HG03280 (cell line): ENCODE measurements at regions not wholly inside any gene's neighbourhood (a gene's known extent, or its start where the extent isn't known, plus 50 kb on each side); places are given as distances from the start of the nearest gene placed in this dataset.

ENCODE experiments used
- ATAC-seq: cut with Tn5 transposase; IDR thresholded peaks from one replicate; pipeline ENCODE4 v1.9.1; 2021; ENCODE audit warnings: mild to moderate bottlenecking, moderate library complexity; ENCODE audit not compliant: unreplicated experiment

DNA sequence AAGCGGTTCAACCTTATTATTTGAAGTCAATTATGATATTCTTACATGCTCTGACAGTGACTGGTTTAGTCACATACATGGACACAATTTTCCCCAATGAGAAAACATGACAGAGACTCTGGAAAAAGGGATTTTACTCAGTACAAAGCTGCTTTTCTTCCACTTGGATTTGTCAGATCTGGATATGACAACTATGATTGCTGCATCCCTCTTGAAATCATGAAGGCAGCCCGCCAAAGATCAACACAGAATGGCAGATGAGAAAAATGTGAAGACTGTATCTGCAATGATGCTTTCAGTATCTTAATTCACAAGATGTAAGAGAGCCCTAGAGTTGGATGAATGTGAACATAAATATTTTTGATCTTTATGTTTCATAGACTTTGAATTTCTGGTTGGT is 439.6 kb downstream of the CDH8 start:
- ATAC-seq: no peak

DNA sequence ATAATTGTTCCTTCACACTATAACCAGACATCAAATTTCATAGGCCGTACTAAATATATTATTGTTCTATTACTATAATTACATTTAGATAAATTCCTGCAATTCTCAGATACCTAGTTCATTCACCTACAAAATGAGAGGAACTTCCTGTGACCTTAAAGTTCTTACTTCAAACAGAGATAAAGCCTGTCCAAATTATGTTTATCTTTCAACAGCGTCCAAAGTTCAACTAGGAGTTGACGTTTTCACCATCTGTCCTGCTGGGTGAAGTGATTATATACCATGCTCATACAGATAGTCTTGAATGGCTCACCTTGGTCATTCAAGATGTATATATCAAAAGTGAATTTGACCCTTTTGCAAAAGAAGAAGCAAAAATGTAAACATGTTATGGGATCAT is 440.6 kb downstream of the CDH8 start:
- ATAC-seq: no peak

DNA sequence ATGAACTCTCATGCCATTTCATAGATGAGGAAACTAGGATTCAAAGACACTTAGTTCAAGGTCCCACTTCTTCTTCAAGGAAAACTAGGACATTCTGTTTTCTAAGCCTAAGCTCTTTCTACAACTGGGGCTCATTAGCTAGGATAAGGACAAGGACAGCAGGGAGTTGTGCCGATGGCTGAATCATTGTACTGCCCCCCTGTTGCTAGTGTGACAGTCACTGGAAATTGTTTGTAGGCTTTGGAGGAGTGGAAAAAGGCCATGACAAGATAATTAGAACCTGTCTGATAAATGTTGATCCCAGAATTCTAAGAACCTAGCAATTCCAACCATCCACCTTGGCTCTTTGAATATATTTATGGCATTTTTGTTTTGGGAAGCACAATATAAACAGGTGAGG is 445.7 kb downstream of the CDH8 start:
- ATAC-seq: no peak

DNA sequence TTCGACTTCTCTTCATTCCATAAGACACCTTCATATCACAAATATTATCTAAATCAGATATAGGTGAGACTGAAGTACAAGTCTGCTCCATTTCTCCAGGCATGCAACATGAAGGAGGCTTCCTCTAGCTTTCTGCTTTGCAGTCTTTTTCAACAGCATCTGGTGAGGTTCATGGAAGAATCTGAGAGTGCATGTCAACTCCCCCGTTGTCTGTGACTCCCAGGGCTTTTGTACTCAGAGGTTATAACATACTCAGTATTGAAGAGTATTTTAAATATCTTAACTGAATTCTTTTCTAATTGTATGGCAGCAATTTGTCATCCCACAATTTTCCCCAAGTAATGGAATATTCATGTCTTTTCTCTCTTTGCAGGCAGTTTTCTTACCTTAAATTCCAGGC is 448.7 kb downstream of the CDH8 start:
- no peak for ATAC-seq

DNA sequence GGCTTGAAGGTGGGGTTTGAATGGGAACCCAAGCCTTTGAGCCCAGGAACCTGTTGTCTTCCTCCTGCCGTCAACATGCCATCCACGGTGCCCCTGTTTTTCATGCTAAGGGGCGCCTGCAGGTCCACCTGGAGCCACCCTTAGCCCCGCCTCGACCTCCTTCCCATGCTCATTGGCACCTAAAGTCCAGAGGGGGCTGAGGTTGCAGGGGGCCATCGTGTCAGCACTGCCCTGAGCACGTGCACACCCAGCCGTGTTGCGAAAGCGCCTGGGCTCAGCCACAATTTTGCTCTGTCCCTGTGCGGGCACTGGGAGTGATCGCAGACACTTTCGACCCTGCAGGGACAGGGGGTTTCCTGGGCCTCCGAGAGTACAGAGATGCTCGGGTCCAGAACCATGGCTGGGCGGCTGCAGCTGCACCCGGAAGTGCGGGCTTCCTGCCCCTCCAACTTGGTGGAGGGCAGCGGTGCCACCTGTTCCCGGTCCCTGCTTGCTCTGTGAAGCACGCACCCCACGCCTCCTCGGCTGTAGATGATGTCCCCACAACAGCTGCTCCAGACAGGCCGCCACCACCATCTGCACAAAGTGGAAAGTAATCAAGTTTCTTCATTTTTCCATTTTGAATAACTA is 454.7 kb downstream of the CDH8 start:
- no peak for ATAC-seq

DNA sequence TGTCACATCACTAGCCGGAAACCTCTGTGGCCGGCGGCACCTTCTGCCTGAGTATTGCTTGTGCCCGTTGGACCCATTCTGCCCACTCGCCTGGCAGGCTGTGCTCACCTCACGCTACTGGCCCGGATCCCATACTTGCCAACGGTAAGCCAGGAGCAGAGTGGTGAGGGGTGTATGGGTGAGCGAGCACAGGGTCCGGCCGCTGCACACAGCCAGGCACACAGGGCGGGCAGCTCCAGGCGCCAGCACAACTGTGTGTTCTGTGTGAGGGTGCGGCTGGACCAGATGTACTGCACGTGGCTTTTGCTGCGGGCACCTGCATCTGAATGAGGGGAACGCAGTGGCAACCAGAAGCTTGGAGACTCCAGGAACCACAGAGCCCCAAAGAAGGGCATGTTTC is 455.7 kb downstream of the CDH8 start:
- ATAC-seq: no peak

DNA sequence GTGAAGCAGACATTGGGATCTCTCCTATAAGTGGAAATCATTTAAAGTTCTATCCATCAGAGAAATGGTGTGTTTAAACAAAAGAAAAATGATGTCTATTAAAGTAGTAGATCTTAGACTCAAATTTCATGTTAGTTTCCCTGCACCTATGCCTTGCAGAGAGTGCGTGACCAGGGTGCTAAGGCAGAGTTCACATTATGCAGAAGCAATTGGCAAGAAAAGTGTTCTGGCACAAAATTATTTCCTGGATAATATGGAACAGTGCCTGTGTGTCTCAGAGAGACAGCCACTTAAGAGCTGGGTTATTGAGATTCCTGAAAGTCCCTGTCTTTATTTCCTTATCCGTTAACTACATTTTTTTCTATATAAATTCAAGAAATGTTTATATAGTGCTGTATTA is 457.0 kb downstream of the CDH8 start:
- no peak for ATAC-seq

DNA sequence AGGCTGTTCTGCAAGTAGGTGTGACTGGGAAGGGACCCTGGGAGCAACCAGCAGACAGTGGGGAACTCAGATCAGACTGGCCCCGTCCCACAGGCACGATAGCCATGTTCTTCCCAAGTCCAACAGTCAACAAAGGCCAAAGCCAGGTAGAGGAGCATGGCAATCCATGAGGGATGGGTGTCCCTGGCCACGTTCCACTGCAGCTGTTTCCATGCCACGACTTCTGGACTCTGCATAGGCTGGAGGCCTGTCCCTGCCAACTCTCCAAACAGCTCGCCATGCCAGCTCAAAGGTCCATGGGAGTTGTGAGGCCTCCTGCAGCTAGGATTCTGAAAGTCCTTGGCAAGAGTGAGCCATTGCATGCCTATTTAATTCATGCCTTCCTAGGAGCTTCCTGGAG is 459.8 kb downstream of the CDH8 start:
- no peak for ATAC-seq

DNA sequence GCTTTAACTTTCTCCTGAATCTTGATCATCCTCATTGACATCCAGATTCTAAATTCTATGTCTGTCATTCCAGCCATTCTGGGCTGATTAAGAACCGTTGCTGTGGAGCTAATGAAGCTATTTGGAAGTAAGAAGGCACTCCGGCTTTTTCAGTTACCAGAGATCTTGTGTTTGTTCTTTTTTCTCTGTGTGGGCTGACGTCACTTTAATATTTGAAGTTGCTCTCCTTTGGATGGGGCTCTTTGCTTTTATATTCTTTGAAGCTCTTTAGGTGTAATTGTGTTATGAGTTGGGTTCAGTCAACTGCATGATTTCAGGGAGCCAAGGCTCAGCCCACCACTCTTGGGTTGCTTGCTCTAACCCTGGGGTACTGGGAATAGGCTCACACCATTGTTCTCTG is 460.6 kb downstream of the CDH8 start:
- ATAC-seq: no peak

DNA sequence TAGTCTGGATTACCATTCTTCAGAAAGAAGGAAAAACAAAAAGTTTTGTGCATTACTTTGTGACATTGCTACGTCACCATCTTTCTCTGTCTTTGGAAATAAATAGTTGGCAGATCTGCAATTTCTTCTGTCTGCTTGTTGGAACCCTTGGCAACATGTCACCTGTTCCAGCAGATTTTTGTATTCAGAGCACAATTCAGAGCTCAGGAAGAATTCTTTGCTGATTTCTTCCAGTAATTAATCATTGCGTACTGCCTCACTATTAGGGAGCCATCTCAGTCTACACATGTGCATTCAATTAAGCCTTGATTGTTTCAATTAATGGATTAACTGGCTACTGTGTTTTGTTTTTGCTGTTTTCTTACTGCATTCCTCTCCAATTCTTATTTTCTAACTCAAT is 467.2 kb downstream of the CDH8 start:
- no peak for ATAC-seq

DNA sequence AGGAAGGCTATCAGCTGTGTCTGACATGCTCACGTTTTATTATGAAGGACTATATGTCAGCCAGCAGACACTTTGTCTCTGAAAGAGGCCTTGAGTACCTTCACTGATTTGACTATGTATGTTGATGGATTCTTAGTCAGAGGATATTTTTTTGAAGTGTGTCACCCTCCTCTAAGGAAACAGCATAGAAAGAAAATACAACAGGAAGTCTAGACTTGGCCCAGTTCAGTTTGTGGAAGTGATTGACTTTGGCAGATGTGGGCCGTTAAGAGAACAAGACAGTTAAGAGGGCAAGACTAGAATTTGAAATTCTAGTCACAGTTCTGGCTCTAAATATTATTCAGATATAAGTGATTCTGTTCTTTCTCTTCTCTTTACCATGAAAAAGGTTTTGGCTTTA is 471.5 kb downstream of the CDH8 start:
- ATAC-seq: no peak

DNA sequence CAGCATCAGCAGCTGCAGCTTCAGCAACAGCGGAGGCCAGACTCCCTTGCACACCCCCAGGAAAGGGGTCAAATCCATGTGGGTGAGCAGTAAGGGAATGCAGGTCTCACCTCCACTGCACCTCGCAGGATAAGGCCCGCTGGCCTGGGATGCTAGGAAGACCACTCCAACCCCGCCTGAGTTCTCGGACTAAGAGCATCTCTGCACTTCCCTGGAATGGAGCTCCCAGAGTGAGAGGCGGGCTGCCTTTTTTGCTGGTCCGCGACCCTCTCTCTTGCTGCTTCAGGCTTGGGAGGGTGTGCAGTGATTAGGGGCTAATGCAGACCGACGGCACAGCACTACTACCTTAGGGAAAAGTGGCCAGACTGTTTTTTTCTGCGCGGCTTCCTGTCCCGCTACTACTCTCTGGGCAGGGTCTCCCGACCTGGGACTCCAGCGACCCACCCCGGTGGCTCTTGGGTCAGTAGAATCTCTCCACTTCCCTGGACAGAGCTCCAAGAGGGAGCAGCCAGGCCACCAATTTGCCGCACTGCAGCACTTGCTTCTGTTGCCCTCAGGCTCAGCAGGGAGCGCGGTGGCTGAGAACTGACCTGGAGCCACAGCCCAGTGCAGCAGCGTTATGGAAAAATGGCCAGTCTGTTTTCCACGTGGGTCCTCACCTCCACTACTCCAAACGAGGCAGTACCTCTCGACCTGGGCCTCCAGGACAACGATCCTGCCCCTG is 480.4 kb downstream of the CDH8 start:
- no peak for ATAC-seq

DNA sequence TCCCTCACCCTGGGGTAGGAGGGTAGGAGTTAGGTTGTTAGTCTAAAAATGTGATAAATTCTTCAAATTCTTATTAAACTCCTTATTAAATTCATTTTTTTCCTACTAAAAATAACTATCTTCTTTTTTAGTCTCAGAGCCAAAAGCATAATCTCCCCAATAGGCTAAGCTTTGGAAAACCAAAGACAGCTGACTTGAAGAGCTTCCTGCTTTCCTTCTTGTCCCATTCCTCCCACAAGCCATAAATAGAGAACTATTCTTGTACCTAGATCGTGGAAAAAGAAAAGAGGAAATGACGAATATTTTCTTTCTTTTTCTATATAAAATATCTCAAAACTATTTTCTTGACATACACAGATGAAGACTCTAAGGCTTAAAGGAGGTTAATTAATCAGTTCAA is 486.9 kb downstream of the CDH8 start:
- no peak for ATAC-seq

DNA sequence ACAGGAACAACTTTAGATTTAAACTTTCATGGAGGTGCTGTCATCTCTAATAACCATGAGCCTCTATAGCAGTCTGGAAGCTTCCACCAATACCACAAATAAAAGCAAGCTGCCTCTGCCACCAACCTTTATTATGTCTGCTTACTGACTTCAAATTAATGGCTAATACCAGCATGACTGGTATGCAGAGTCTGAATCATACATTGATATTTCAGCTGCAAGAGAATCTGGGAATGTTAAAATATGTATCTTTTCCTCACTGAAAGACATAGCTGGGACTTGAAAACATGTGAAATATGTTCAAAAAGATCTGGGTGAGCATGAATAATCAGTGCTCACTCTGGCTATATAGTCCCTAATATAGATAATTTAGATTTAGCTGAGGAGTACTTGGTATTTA is 488.6 kb downstream of the CDH8 start:
- no peak for ATAC-seq

DNA sequence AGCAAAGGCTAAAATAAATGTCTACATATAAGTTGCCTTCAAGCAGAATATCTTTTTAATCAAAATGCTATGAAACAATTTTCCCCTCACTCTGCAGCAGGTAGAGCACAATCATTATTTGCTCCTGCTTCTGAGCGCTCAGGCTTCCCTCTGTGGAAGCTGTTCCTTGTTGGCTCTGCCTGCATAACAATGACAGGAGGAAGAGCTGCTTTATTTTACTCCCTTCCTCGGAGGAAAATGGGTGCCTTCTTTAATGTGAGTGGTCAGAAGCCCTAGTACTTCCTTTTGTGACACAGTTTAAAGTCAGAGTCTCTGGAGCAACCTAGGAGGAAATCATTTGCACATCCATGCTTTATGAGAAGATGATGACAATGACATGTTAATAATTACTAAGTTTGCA is 492.1 kb downstream of the CDH8 start:
- ATAC-seq: no peak

DNA sequence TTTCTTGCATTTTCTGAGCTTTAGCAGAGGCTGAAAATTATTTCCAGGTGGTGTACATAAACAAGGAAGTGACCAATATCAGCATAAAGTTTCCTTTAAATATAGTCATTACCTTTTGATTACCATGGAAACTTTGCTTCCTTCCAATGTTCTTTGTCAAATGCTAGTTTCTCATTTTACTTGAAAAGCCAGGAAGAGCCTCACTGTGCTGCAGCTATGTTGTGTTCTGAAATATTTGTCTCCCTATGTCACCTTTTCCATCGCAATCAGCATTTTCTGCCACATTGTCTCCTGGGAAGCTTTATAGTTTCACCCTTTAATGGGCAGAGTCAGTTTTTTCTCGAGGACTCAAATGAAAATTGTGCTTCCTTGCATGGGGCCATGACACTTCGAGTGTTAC is 496.0 kb downstream of the CDH8 start:
- no peak for ATAC-seq

DNA sequence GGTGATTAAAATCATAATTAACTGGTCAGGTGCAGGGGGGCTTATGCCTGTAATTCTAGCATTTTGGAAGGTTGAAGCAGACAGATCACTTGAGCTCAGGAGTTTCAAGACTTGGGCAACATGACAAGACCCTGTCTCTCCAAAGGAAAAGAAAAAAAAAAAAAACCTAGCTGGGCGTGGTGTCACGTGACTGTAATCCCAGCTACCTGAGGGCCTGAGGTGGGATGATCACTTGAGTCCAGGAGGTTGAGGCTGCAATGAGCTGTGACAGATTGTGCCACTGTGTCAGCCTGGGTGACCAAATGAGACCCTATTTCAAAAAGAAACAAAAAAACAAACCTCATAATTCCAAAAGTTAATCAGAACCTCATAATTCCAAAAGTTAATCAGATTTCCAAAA is 505.5 kb downstream of the CDH8 start:
- no peak for ATAC-seq

DNA sequence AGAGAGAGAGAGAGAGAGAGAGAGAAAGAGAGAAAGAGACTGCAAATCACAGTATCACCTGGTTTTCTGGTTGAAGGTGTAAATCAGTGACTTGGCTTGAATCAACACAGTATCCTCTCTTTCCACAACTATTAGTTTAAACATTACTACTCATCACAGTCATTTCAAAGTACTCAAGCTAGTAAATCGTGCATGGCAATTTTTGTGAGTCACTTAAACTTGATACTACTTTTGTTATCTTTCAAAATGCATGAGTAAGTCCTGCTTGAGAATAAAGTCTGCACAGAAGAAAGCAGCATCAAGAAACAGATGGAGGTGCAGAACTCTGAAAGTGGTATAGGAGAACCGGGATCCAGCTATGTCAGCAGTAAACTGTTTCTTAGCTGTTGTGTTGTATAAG is 535.4 kb downstream of the CDH8 start:
- ATAC-seq: no peak

DNA sequence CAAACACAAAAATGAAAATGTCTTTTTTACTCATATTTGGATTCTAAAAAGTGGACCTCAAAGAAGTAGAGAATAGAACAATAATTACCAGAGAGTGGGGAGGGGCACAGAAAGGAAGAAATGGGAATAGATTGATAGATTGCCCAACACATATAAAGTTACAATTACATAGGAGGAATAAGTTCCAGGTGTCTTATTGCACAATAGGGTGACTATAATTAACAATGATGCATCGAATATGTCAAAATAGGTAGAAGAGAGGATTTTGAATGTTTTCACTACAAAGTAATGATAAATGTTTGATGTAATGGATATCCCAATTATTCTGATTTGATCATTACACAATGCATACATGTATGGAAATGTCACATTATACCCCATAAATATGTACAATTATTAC is 556.0 kb downstream of the CDH8 start:
- no peak for ATAC-seq

DNA sequence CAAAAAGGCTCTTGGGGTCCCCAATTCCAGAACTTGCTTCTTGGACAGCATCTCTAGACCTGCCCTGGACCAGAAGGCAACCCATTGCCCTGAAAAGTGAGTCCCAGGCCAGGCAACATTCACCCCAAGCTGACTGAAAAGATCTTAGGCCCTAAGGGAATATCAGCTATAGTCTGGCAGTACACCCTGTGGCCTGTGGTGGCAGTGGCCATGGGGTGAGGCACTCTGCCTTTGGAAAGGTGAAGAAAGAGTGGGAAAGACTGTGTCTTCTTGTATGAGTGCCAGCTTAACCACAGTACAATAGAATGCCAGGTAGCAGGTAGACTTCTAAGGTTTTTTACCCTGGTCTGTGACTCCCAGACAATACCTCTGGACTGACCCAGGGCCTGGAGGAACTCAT is 564.5 kb downstream of the CDH8 start:
- no peak for ATAC-seq

DNA sequence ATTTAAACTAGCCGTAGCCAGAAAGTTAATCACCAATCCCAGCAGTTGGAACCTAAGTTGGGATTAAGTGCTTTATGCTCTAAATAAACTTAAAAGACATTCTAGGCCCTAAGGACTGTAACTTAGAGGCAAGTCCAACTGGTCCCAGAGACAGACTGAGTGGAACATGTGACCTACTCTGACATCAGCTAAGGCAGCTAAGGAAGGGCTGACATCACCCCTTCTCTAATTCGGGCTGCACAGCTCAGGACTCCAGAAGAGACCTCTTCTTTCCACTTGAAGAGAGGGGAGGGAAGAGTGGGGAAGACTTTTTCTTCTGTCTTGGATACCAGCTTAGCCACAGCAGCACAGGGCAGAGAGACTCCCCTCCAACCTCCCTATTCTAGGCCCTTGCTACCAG is 565.2 kb downstream of the CDH8 start:
- no peak for ATAC-seq

DNA sequence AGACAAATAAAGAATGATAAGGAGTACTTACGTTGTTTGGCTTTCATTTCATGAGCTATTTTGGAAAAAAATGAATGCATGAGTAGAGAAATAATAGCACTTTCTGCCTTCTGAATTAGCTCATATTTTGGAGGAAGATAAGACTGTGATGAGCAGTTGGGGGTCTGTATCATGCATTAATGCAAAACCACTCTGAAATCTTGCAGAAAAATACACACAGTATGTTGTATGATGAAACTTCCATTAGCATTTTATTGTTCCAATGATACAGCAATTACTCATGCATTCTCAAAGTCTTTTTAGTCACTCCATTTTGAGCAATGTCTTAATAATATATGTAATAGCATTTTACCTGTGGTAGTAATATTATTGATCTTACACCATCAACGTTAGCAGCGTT is 571.0 kb downstream of the CDH8 start:
- no peak for ATAC-seq

DNA sequence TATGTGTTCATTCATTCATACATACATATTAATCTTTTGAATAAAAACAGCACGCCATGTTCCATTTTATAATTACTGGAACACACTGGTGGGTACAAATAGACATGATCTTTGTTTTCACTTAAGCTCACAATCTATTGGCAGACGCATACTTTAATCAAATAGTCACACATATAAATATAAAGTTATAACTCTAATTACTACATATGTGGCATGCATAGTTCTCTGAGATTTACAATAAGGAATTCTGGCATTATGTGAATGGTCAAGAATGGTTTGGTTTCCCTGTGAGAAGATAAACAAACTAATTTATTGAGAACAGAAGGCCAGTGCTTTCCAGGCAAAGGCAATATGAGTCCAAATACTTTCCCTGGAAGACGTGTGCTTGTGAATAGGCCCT is 576.2 kb downstream of the CDH8 start:
- no peak for ATAC-seq
